Activated naive CD4-positive, alpha-beta T cell treated with anti-CD3 and anti-CD28 coated beads for 36 hours (primary cell): ENCODE measurements at regions not wholly inside any gene's neighbourhood (a gene's known extent, or its start where the extent isn't known, plus 50 kb on each side); places are given as distances from the start of the nearest gene placed in this dataset.
"Not testable (repeated sequence)": the region's sequence is repeated elsewhere in the genome, so short reads cannot be mapped to it uniquely, and the experiment has no call there.

ENCODE experiments used
- CTCF ChIA-PET: fragments of 350-600 bp; sonication (Branson Sonifier 250); formaldehyde crosslinking; loops from one replicate; lab custom pipeline; 2021; ENCODE audit warnings: antibody characterized with exemption; lab: Charles Lee
- DNase-seq: peaks from one replicate; pipeline ENCODE4 v3.0.0-alpha.2; 2020
- H3K27ac Mint-ChIP-seq: one replicate; pipeline ENCODE4 v1.8.0; 2021; ENCODE audit warnings: mild to moderate bottlenecking, mixed read lengths
- H3K27me3 Mint-ChIP-seq: one replicate; pipeline ENCODE4 v1.8.0; 2021; ENCODE audit warnings: low read depth, mixed read lengths
- H3K36me3 Mint-ChIP-seq: one replicate; pipeline ENCODE4 v1.8.0; 2021; ENCODE audit warnings: low read depth, mixed read lengths
- H3K4me1 Mint-ChIP-seq: one replicate; pipeline ENCODE4 v1.8.0; 2021; ENCODE audit warnings: low read depth, mixed read lengths
- H3K4me3 Mint-ChIP-seq: one replicate; pipeline ENCODE4 v1.8.0; 2021; ENCODE audit warnings: mild to moderate bottlenecking, moderate library complexity, mixed read lengths
- H3K9me3 Mint-ChIP-seq: one replicate; pipeline ENCODE4 v1.8.0; 2021; ENCODE audit warnings: mixed read lengths
- intact Hi-C: fragments of 100-400 bp; cut with micrococcal nuclease; formaldehyde crosslinking; loops from one replicate; pipeline ENCODE4 v1.15.1; 2023

GRCh38 chr7:51592842-51593599 is 276.4 kb upstream of the COBL start:
- Mint-ChIP-seq H3K4me3 (no peak overlapping the region), H3K27me3 (no peaks in the 10 kb centered on the region)

GRCh38 chr7:51591223-51591622 is 274.6 kb upstream of the COBL start:
- Mint-ChIP-seq H3K36me3 (no peaks in the 10 kb centered on the region), H3K9me3 (no peaks in the 10 kb centered on the region), H3K4me3 (no peak overlapping the region), H3K27me3 (no peaks in the 10 kb centered on the region), H3K27ac (no peak overlapping the region), H3K4me1 (no peaks in the 10 kb centered on the region)
- DNase-seq, result no peak
- CTCF ChIA-PET, result interaction anchor here (0.7 kb wide), 1 partner anchor 29 kb away, joined by 3 read pairs; no protein-coding TSS in a partner anchor
- intact Hi-C loops, result no loop called here

More at GRCh38 chr7:51592842-51593599, 276.4 kb upstream of the COBL start:
- intact Hi-C loops, result no loop called here
- no peaks in the 10 kb centered on the region for H3K36me3 Mint-ChIP-seq
- no peak overlapping the region for H3K27ac Mint-ChIP-seq
- peaks cover 5% of the 10 kb centered on the region for H3K9me3 Mint-ChIP-seq
- H3K4me1 Mint-ChIP-seq, result no peaks in the 10 kb centered on the region
- CTCF ChIA-PET, result no interaction called here
- no peak for DNase-seq

- Mint-ChIP-seq H3K36me3 (no peaks in the 10 kb centered on the region), H3K4me3 (no peak overlapping the region), H3K4me1 (no peaks in the 10 kb centered on the region), H3K27ac (no peak overlapping the region), H3K27me3 (no peaks in the 10 kb centered on the region), H3K9me3 (no peaks in the 10 kb centered on the region)
- intact Hi-C loops, result no loop called here
- no peak for DNase-seq
- CTCF ChIA-PET, result no interaction called here
These were observed 274.1 kb upstream of the COBL start for GRCh38 chr7:51590746-51591145.

DNA sequence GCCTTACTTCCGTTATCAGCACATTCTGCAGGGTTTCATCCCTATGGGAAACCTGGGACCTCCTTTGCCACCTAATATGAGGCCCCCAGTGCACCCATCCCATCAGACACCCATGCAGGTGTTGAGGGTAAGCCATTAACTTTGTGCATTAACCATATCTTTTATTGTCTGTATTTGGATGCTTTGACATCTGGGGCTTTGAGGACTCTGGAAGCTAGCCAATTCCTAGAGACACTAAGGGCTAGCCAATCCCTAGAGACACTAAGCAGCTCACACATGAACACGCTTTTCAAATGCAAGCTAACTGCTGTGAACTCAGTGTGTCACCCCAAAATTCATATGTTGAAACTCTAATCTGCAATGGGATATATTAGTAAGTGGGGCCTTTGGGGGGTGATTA is 272.5 kb upstream of the COBL start:
- no peak for DNase-seq
- no peaks in the 10 kb centered on the region for H3K27me3 Mint-ChIP-seq
- H3K9me3 Mint-ChIP-seq, result no peaks in the 10 kb centered on the region
- intact Hi-C loops, result no loop called here
- no peaks in the 10 kb centered on the region for H3K36me3 Mint-ChIP-seq
- CTCF ChIA-PET, result no interaction called here
- H3K4me1 Mint-ChIP-seq, result no peaks in the 10 kb centered on the region
- no peak overlapping the region for H3K4me3 Mint-ChIP-seq
- no peak overlapping the region for H3K27ac Mint-ChIP-seq

- DNase-seq, result no peak
- intact Hi-C loops, result no loop called here
- Mint-ChIP-seq H3K36me3 (no peaks in the 10 kb centered on the region), H3K27ac (no peak overlapping the region), H3K4me1 (no peaks in the 10 kb centered on the region), H3K9me3 (no peaks in the 10 kb centered on the region), H3K27me3 (no peaks in the 10 kb centered on the region), H3K4me3 (no peak overlapping the region)
- CTCF ChIA-PET, result no interaction called here
These were observed 271.0 kb upstream of the COBL start for GRCh38 chr7:51587604-51588003.

- CTCF ChIA-PET, result no interaction called here
- no peaks in the 10 kb centered on the region for H3K27me3 Mint-ChIP-seq
- no peaks in the 10 kb centered on the region for H3K36me3 Mint-ChIP-seq
- no peak overlapping the region for H3K4me3 Mint-ChIP-seq
- H3K27ac Mint-ChIP-seq, result no peak overlapping the region
- no peaks in the 10 kb centered on the region for H3K4me1 Mint-ChIP-seq
- DNase-seq, result no peak
- intact Hi-C loops, result no loop called here
- H3K9me3 Mint-ChIP-seq, result peaks cover 19% of the 10 kb centered on the region
These were observed 260.8 kb upstream of the COBL start for GRCh38 chr7:51577390-51577789.

DNA sequence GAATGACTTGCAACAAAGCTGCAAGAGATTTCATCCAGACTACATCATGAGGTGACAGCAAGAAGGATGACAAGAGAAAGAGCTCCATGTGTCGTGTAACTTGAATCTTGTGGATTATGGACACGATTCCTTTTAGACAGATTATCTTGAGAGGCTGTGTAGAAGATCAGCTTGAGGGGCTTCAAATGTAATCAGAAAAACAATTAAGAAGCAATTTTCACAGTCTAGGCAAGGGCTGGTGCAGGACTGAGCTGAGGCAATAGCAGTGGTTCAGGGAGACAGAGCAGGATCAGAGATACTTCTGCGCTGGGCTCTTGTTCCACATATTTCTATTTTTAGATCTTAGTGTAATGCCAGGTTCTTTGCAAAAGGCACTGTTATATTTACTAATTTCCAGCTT is 253.0 kb upstream of the COBL start:
- no peaks in the 10 kb centered on the region for H3K27me3 Mint-ChIP-seq

DNA sequence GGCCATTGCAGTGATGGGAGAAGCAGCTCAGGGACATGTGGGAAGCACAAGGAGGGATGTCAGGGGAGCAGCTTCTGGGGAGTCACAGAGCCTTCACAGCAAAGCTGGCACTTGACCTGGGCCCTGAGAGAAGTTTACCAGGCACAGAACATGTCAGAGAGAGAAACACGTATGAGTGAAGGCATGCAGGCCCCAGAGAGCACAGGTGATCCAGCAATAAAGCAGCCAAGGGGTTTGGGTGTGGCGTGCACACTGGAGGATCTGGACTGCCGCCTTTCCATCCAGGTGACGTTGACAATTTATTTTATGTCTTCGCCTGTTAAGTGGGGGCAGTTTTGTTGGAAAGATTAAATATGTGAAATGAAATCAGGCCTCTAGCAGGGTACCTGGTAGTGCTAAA is 252.6 kb upstream of the COBL start:
- Mint-ChIP-seq H3K4me3 (no peak overlapping the region), H3K4me1 (no peaks in the 10 kb centered on the region), H3K9me3 (peaks cover 5% of the 10 kb centered on the region), H3K36me3 (no peaks in the 10 kb centered on the region), H3K27me3 (no peaks in the 10 kb centered on the region), H3K27ac (no peak overlapping the region)
- intact Hi-C loops, result no loop called here
- CTCF ChIA-PET, result no interaction called here
- no peak for DNase-seq

More for the DNA sequence above, 253.0 kb upstream of the COBL start:
- Mint-ChIP-seq H3K4me3 (no peak overlapping the region), H3K36me3 (no peaks in the 10 kb centered on the region), H3K27ac (no peak overlapping the region), H3K4me1 (no peaks in the 10 kb centered on the region), H3K9me3 (peaks cover 5% of the 10 kb centered on the region)
- intact Hi-C loops, result no loop called here
- DNase-seq, result no peak
- CTCF ChIA-PET, result no interaction called here

DNA sequence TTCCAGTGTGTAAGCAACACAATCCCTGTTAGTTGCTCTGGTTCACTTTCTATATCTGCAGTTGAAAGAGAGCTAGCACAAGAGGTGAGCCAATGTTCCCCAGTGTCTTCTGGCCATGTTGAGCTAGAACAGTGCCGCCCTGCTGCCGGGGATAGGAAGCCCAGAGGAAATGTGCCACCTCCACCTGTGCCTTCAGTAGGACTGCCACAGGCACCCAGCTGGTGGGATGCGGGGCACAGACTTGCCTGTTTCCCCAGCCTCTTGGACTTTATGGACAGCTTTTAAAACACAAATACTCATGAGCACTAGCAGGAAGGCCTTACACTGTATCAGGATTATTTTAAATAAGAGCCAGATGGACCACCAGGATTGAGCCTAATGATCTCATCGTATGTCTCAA is 234.5 kb upstream of the COBL start:
- no peak for DNase-seq
- no peak overlapping the region for H3K4me3 Mint-ChIP-seq
- CTCF ChIA-PET, result no interaction called here
- intact Hi-C loops, result no loop called here
- H3K9me3 Mint-ChIP-seq, result peaks cover 19% of the 10 kb centered on the region
- H3K27me3 Mint-ChIP-seq, result no peaks in the 10 kb centered on the region
- H3K27ac Mint-ChIP-seq, result no peak overlapping the region
- no peaks in the 10 kb centered on the region for H3K4me1 Mint-ChIP-seq
- no peaks in the 10 kb centered on the region for H3K36me3 Mint-ChIP-seq

DNA sequence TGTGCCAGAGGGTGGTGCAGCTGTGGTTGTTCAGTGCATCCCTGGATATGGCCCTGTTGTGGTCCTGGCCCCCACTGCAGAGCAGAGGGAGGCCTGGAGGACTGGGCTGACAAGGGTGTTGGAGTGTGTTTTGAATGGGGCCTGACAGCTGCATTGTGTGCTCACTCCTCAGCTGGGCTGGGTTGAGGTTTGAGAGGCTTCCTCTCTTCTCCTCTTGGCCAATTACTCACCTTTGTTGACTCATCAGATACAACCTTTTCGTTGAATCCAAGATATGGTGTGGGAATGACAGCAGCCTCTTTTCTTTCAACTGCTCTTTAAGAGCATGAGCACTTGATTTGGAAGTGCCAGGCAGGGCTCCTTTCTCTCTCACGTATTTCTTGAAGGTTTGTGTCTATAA is 228.5 kb upstream of the COBL start:
- intact Hi-C loops, result no loop called here
- Mint-ChIP-seq H3K27me3 (no peaks in the 10 kb centered on the region), H3K36me3 (no peaks in the 10 kb centered on the region), H3K9me3 (peaks cover 5% of the 10 kb centered on the region), H3K27ac (no peak overlapping the region), H3K4me3 (no peak overlapping the region), H3K4me1 (no peaks in the 10 kb centered on the region)
- DNase-seq, result no peak
- CTCF ChIA-PET, result no interaction called here

- intact Hi-C loops, result no loop called here
- peaks cover 10% of the 10 kb centered on the region for H3K9me3 Mint-ChIP-seq
- CTCF ChIA-PET, result no interaction called here
- H3K27me3 Mint-ChIP-seq, result no peaks in the 10 kb centered on the region
- no peak for DNase-seq
- no peaks in the 10 kb centered on the region for H3K4me1 Mint-ChIP-seq
- H3K4me3 Mint-ChIP-seq, result no peak overlapping the region
- H3K36me3 Mint-ChIP-seq, result no peaks in the 10 kb centered on the region
- no peak overlapping the region for H3K27ac Mint-ChIP-seq
These were observed 227.4 kb upstream of the COBL start for GRCh38 chr7:51543801-51544553.

DNA sequence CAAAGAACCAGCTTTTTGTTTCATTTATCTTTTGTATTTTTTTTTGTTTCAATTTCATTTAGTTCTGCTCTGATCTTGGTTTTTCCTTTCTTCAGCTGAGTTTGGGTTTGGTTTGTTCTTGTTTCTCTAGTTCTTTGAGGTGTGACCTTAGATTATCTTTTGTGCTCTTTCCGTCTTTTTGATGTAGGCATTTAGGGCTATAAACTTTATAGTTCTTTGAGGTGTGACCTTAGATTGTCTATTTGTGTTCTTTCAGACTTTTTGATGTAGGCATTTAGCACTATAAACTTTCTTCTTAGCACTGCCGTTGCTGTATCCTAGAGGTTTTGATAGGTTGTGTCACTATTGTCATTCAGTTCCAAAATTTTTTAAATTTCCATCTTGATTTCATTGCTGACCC is 224.3 kb upstream of the COBL start:
- H3K4me3 Mint-ChIP-seq, DNase-seq, intact Hi-C loops, H3K27ac Mint-ChIP-seq, H3K9me3 Mint-ChIP-seq, H3K36me3 Mint-ChIP-seq, CTCF ChIA-PET, H3K27me3 Mint-ChIP-seq, H3K4me1 Mint-ChIP-seq: not testable (repeated sequence)

GRCh38 chr7:51539840-51540239 is 223.2 kb upstream of the COBL start:
- Mint-ChIP-seq H3K27ac (no peak overlapping the region), H3K4me3 (no peak overlapping the region), H3K4me1 (no peaks in the 10 kb centered on the region), H3K9me3 (peaks cover 15% of the 10 kb centered on the region), H3K36me3 (no peaks in the 10 kb centered on the region), H3K27me3 (no peaks in the 10 kb centered on the region)
- intact Hi-C loops, result no loop called here
- no peak for DNase-seq
- CTCF ChIA-PET, result no interaction called here
